ENCODE measurements at regions not wholly inside any gene's neighbourhood (a gene's known extent, or its start where the extent isn't known, plus 50 kb on each side); places are given as distances from the start of the nearest gene placed in this dataset.

- DNase-seq (ENCODE audit: low read depth, low spot score) = no peak
Observed at GRCh38 chr1:197825541-197825940, 50.3 kb upstream of the DENND1B start.

More at GRCh38 chr1:197825541-197825940, 50.3 kb upstream of the DENND1B start:
- in situ Hi-C loops (cut with HindIII; ENCODE audit: low pct_unique_long_range_greater_than_20kb, low sequenced_read_pairs) = no loop called here
- BruUV-seq (replicated peaks) = no TSS peak
- Histone ChIP-seq H3K4me3 (ENCODE audit: low read depth in 2 of 2, low read length in 2 of 2) (no peak overlapping the region), H3K27me3 (ENCODE audit: control insufficient read depth, insufficient read depth, low read length) (no peaks in the 10 kb centered on the region; the same call in 1 of the 2 replicates), H3K9me3 (ENCODE audit: control insufficient read depth, insufficient read depth, low read depth, low read length) (no peaks in the 10 kb centered on the region), H3K4me1 (ENCODE audit: control insufficient read depth, insufficient read depth, low read length) (no peaks in the 10 kb centered on the region), H3K27ac (ENCODE audit: low read length) (no peak overlapping the region), H3K36me3 (ENCODE audit: control insufficient read depth, insufficient read depth, low read length) (no peaks in the 10 kb centered on the region)
- ChIA-PET POLR2A (no interaction called here), CTCF (no interaction called here)
- TF ChIP-seq SIN3A (IDR thresholded peaks at IDR 0.05; ENCODE audit: borderline replicate concordance, insufficient read depth, low read depth, low read length) = no peak
- ATAC-seq = no peak
- intact Hi-C loops (cut with micrococcal nuclease; ENCODE audit: unreplicated experiment) = no loop called here
